ENCODE measurements at regions not wholly inside any gene's neighbourhood (a gene's known extent, or its start where the extent isn't known, plus 50 kb on each side); places are given as distances from the start of the nearest gene placed in this dataset.

- no peak for TF ChIP-seq POLR2AphosphoS5 (IDR thresholded peaks at IDR 0.05; ENCODE audit: low read depth, low read length)
- TF ChIP-seq, protein P1, sequence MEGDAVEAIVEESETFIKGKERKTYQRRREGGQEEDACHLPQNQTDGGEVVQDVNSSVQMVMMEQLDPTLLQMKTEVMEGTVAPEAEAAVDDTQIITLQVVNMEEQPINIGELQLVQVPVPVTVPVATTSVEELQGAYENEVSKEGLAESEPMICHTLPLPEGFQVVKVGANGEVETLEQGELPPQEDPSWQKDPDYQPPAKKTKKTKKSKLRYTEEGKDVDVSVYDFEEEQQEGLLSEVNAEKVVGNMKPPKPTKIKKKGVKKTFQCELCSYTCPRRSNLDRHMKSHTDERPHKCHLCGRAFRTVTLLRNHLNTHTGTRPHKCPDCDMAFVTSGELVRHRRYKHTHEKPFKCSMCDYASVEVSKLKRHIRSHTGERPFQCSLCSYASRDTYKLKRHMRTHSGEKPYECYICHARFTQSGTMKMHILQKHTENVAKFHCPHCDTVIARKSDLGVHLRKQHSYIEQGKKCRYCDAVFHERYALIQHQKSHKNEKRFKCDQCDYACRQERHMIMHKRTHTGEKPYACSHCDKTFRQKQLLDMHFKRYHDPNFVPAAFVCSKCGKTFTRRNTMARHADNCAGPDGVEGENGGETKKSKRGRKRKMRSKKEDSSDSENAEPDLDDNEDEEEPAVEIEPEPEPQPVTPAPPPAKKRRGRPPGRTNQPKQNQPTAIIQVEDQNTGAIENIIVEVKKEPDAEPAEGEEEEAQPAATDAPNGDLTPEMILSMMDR (IDR thresholded peaks at IDR 0.05) = no peak
- TF ChIP-seq TCF7L2 (IDR thresholded peaks at IDR 0.05; ENCODE audit: low read depth, low read length) = no peak
- TF ChIP-seq, protein P2, sequence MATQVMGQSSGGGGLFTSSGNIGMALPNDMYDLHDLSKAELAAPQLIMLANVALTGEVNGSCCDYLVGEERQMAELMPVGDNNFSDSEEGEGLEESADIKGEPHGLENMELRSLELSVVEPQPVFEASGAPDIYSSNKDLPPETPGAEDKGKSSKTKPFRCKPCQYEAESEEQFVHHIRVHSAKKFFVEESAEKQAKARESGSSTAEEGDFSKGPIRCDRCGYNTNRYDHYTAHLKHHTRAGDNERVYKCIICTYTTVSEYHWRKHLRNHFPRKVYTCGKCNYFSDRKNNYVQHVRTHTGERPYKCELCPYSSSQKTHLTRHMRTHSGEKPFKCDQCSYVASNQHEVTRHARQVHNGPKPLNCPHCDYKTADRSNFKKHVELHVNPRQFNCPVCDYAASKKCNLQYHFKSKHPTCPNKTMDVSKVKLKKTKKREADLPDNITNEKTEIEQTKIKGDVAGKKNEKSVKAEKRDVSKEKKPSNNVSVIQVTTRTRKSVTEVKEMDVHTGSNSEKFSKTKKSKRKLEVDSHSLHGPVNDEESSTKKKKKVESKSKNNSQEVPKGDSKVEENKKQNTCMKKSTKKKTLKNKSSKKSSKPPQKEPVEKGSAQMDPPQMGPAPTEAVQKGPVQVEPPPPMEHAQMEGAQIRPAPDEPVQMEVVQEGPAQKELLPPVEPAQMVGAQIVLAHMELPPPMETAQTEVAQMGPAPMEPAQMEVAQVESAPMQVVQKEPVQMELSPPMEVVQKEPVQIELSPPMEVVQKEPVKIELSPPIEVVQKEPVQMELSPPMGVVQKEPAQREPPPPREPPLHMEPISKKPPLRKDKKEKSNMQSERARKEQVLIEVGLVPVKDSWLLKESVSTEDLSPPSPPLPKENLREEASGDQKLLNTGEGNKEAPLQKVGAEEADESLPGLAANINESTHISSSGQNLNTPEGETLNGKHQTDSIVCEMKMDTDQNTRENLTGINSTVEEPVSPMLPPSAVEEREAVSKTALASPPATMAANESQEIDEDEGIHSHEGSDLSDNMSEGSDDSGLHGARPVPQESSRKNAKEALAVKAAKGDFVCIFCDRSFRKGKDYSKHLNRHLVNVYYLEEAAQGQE (IDR thresholded peaks at IDR 0.05; ENCODE audit: insufficient read depth in 1 of 2, low read depth in 2 of 2, low read length in 1 of 2) = no peak
- no peak for TF ChIP-seq SIN3A (IDR thresholded peaks at IDR 0.05; ENCODE audit: borderline replicate concordance, insufficient read depth, low read depth, low read length)
Observed at GRCh38 chr5:58231041-58231440, 228.8 kb downstream of the PLK2 start.

All from Panc1 (cell line).